CD4-positive, alpha-beta T cell (primary cell): ENCODE measurements at regions not wholly inside any gene's neighbourhood (a gene's known extent, or its start where the extent isn't known, plus 50 kb on each side); places are given as distances from the start of the nearest gene placed in this dataset.
A peak's percentile ranks its signal among the peaks of the same experiment; 100 is the strongest.

Experiments
- ATAC-seq: fragments of 200-7000 bp; cut with Tn5 transposase; one replicate; pipeline ENCODE4 v1.10.0; 2022; ENCODE audit warnings: mild to moderate bottlenecking; ENCODE audit not compliant: poor library complexity
- CTCF ChIA-PET: fragments of 350-600 bp; sonication (Branson Sonifier 250); formaldehyde crosslinking; loops from one replicate; lab custom pipeline; 2021; ENCODE audit warnings: antibody characterized with exemption, inconsistent platforms; lab: Charles Lee
- POLR2A ChIA-PET: fragments of 350-600 bp; sonication (Branson Sonifier 250); formaldehyde crosslinking; loops from one replicate; lab custom pipeline; 2021; ENCODE audit warnings: antibody characterized with exemption, inconsistent platforms; lab: Charles Lee
- DNase-seq, 14 experiments: peaks; one replicate each; pipeline ENCODE4 v3.0.0-alpha.2; 2013 to 2020; ENCODE audit warnings: mixed read lengths in 2 of 14
- H3K27ac ChIP-seq, 2 donors: one replicate each; pipeline versions ENCODE4 v1.5.1 to v1.7.0; 2013; ENCODE audit warnings: low read length in 2 of 2, low read depth in 1 of 2, mild to moderate bottlenecking in 1 of 2
- H3K27me3 ChIP-seq, 2 experiments: 1 replicate in 1 of 2; 2 replicates in 1 of 2; pipeline versions ENCODE4 v1.6.1 to v1.7.0; 2013; ENCODE audit warnings: low read length in 2 of 2, control low read depth in 1 of 2, mild to moderate bottlenecking in 1 of 2, moderate library complexity in 1 of 2; ENCODE audit not compliant: insufficient read depth in 2 of 2, control insufficient read depth in 1 of 2
- H3K36me3 ChIP-seq: one replicate; pipeline ENCODE4 v1.6.1; 2013; ENCODE audit warnings: low read length, control low read depth; ENCODE audit not compliant: insufficient read depth
- H3K4me1 ChIP-seq: one replicate; pipeline ENCODE4 v1.6.1; 2013; ENCODE audit warnings: low read length, control low read depth; ENCODE audit not compliant: insufficient read depth
- H3K4me3 ChIP-seq: one replicate; pipeline ENCODE4 v1.5.1; 2013; ENCODE audit warnings: mild to moderate bottlenecking, low read length, moderate library complexity
- H3K9me3 ChIP-seq, 2 experiments: 1 replicate in 1 of 2; 2 replicates in 1 of 2; pipeline versions ENCODE4 v1.6.1 to v1.7.0; 2013; ENCODE audit warnings: low read length in 2 of 2, mild to moderate bottlenecking in 2 of 2, control low read depth in 1 of 2, moderate library complexity in 1 of 2; ENCODE audit not compliant: control insufficient read depth in 1 of 2, insufficient read depth in 1 of 2
- H3K27ac Mint-ChIP-seq: one replicate; pipeline ENCODE4 v1.8.0; 2020; ENCODE audit warnings: mixed read lengths
- H3K27me3 Mint-ChIP-seq: one replicate; pipeline ENCODE4 v1.8.0; 2021; ENCODE audit warnings: mixed read lengths
- H3K36me3 Mint-ChIP-seq: one replicate; pipeline ENCODE4 v1.8.0; 2021; ENCODE audit warnings: low read depth, mixed read lengths
- H3K4me1 Mint-ChIP-seq: one replicate; pipeline ENCODE4 v1.8.0; 2021; ENCODE audit warnings: low read depth, mixed read lengths
- H3K4me3 Mint-ChIP-seq: one replicate; pipeline ENCODE4 v1.8.0; 2020; ENCODE audit warnings: mild to moderate bottlenecking, mixed read lengths
- H3K9me3 Mint-ChIP-seq: one replicate; pipeline ENCODE4 v1.8.0; 2020; ENCODE audit warnings: mixed read lengths
- CTCF ChIP-seq: fragments of 200-600 bp; IDR thresholded peaks from one replicate; pipeline ENCODE4 v1.8.0; 2022; ENCODE audit warnings: antibody characterized with exemption, mild to moderate bottlenecking
- intact Hi-C, 2 experiments: fragments of 100-400 bp; cut with DNase I in 1 of 2; cut with micrococcal nuclease in 1 of 2; formaldehyde crosslinking; loops; one replicate each; pipeline versions ENCODE4 v1.15.1 to v1.9.0; 2023 to 2025; cut with DNase I, micrococcal nuclease

DNA sequence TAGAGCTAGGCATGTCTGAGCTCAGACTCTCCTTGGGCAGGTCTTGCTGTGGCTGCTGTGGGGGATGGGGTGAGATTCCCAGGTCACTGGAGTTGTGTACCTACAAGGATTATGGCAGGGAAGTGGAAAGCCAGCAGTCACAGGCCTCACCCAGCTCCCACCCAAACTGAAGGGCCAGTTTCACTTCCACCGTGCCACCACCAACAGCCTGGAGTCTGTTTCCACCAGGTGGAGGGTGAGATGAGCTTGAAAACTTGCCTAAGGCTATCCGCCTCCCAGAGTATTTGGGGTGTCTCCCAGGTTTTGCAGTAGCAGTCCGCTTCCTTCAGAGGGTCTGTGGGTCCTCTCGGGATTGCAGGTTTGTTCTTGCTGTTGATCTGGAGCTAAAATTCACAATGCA is 327.7 kb downstream of the PTPRC start:
- Mint-ChIP-seq H3K36me3 (no peaks in the 10 kb centered on the region), H3K4me3 (peak overlapping the region; percentile 63), H3K27me3 (no peaks in the 10 kb centered on the region), H3K9me3 (no peaks in the 10 kb centered on the region), H3K27ac (peak overlapping the region; percentile 10), H3K4me1 (peaks cover 42% of the 10 kb centered on the region)
- TF ChIP-seq CTCF: no peak
- ATAC-seq: no peak
- Histone ChIP-seq H3K27ac (no peak overlapping the region), H3K36me3 (no peaks in the 10 kb centered on the region), H3K9me3 (no peaks in the 10 kb centered on the region), H3K4me1 (no peaks in the 10 kb centered on the region), H3K4me3 (no peak overlapping the region), H3K27me3 (no peaks in the 10 kb centered on the region)
- ChIA-PET CTCF (no interaction called here), POLR2A (interaction anchor here (1.0 to 2.9 kb wide), 4 partner anchors 7 to 61 kb away, joined by 3 to 9 read pairs (median 4); no protein-coding TSS in a partner anchor)
- no peak for DNase-seq
- intact Hi-C loops: no loop called here

DNA sequence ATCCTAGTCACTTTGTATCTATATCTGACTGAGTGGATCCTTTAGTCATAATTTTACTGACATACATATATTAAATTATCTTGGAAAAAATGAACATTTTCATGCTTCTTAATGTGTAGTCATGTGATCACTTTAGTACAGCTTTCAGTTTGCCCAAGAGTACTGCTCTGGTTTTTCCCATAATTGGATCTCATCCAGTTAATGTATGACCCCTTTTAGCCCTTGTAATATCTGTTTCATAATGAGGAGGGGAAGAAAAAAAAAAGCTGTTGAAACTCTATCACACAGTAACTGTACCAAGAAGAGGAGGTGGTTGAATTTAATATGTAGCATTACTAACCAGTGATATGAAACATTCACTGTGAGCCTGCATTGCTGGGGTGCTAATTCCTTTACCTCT is 328.7 kb downstream of the PTPRC start:
- Mint-ChIP-seq H3K27me3 (no peaks in the 10 kb centered on the region), H3K9me3 (no peaks in the 10 kb centered on the region), H3K27ac (no peak overlapping the region), H3K4me3 (no peak overlapping the region), H3K4me1 (peaks cover 42% of the 10 kb centered on the region), H3K36me3 (no peaks in the 10 kb centered on the region)
- ChIA-PET CTCF (no interaction called here), POLR2A (interaction anchor here (0.6 to 1.4 kb wide), 3 partner anchors 8 to 602 kb away, joined by 3 to 6 read pairs (median 3); no protein-coding TSS in a partner anchor)
- H3K36me3 ChIP-seq: no peaks in the 10 kb centered on the region
- no peaks in the 10 kb centered on the region for H3K4me1 ChIP-seq
- DNase-seq: no peak
- H3K27ac ChIP-seq: no peak overlapping the region
- intact Hi-C loops: no loop called here
- H3K9me3 ChIP-seq: no peaks in the 10 kb centered on the region
- H3K4me3 ChIP-seq: no peak overlapping the region
- no peak for ATAC-seq
- H3K27me3 ChIP-seq: no peaks in the 10 kb centered on the region
- no peak for TF ChIP-seq CTCF

GRCh38 chr1:198968866-198969265 is 330.0 kb downstream of the PTPRC start:
- ATAC-seq (no peak), DNase-seq (peak in 1 of 14 experiments; percentile 23)
- Histone ChIP-seq H3K4me3 (no peak overlapping the region), H3K4me1 (no peaks in the 10 kb centered on the region), H3K27ac (no peak overlapping the region), H3K36me3 (no peaks in the 10 kb centered on the region), H3K9me3 (no peaks in the 10 kb centered on the region), H3K27me3 (no peaks in the 10 kb centered on the region)
- intact Hi-C loops: no loop called here
- Mint-ChIP-seq H3K4me3 (no peak overlapping the region), H3K27ac (no peak overlapping the region), H3K9me3 (no peaks in the 10 kb centered on the region), H3K27me3 (no peaks in the 10 kb centered on the region), H3K36me3 (no peaks in the 10 kb centered on the region), H3K4me1 (peaks cover 35% of the 10 kb centered on the region)
- POLR2A ChIA-PET: interaction anchor here (0.6 kb wide), 1 partner anchor 46 kb away, joined by 3 read pairs; no protein-coding TSS in a partner anchor
- no peak for TF ChIP-seq CTCF
- CTCF ChIA-PET: interaction anchor here (0.6 to 1.4 kb wide), 2 partner anchors 13 to 145 kb away, joined by 3 read pairs; no protein-coding TSS in a partner anchor
